ENCODE measurements at regions not wholly inside any gene's neighbourhood (a gene's known extent, or its start where the extent isn't known, plus 50 kb on each side); places are given as distances from the start of the nearest gene placed in this dataset.
"Not testable (repeated sequence)": the region's sequence is repeated elsewhere in the genome, so short reads cannot be mapped to it uniquely, and the experiment has no call there.

DNA sequence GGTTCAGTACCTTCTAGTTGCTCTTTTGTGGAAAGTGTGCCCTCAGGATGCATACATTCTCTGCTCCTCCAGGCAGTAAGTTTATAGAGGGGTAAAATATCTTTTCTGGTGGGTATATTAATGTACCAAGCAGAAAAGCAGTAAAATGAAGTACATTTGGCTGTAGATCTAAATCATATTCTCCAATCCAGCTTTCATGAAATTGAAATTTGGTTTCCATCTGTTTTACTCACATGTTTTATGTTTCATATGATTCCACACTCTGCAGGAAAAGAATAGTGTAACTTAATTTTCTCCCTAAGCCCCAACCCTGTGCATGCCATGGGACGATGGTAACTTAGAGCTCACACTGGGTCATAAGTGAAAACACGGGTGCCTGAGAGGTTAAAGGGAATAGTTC, 172.3 kb downstream of the AKAIN1 start:
- DNase-seq (ENCODE audit: extremely low read depth in 1 of 2, low read depth in 1 of 2), result no peak

- DNase-seq (ENCODE audit: extremely low read depth in 1 of 2, low read depth in 1 of 2), result no peak
Observed at GRCh38 chr18:5021558-5021957, 175.5 kb downstream of the AKAIN1 start.

DNA sequence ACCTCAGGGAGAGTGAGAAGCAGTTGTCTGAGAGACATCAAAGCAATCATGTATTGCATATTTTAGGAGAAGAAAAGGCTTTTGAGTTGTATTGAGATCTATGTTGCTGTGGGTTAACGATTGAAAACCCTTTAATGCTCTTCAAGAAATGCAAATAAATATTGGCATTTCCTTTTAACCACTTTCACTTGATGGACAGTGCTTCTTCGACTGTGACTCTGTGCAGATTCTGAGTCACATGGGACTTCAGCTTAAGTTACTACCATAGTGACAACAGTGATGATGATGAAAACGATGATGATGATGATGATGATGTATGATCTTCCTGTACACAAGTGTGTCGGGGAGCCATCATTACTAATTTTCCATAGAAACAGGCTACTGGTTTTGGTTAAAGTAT, 181.8 kb downstream of the AKAIN1 start:
- DNase-seq (ENCODE audit: extremely low read depth in 1 of 2, low read depth in 1 of 2), result no peak

DNA sequence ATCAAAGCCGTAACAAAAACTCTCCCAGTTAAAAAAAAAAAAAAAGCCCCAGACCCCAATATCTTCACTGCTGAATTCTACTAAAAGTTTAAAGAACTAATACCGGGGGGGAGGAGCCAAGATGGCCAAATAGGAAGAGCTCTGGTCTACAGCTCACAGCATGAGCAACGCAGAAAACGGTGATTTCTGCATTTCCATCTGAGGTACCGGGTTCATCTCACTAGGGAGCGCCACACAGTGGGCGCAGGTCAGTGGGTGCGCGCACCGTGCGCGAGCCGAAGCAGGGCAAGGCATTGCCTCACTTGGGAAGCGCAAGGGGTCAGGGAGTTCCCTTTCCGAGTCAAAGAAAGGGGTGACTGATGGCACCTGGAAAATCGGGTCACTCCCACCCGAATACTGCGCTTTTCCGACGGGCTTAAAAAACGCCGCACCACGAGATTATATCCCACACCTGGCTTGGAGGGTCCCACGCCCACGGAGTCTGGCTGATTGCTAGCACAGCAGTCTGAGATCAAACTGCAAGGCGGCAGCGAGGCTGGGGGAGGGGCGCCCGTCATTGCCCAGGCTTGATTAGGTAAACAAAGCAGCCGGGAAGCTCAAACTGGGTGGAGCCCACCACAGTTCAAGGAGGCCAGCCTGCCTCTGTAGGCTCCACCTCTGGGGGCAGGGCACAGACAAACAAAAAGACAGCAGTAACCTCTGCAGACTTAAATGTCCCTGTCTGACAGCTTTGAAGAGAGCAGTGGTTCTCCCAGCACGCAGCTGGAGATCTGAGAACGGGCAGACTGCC, 192.8 kb downstream of the AKAIN1 start:
- DNase-seq (ENCODE audit: extremely low read depth in 1 of 2, low read depth in 1 of 2), result not testable (repeated sequence)

GRCh38 chr18:4994710-4995109, 202.3 kb downstream of the AKAIN1 start:
- DNase-seq (ENCODE audit: extremely low read depth in 1 of 2, low read depth in 1 of 2), result no peak

GRCh38 chr18:4987452-4988405, 209.3 kb downstream of the AKAIN1 start:
- no peak for DNase-seq (ENCODE audit: extremely low read depth in 1 of 2, low read depth in 1 of 2)

- DNase-seq (ENCODE audit: extremely low read depth in 1 of 2, low read depth in 1 of 2), result no peak
Observed at GRCh38 chr18:4986677-4987076, 210.4 kb downstream of the AKAIN1 start.

- DNase-seq (ENCODE audit: extremely low read depth in 1 of 2, low read depth in 1 of 2), result no peak
Observed at GRCh38 chr18:4986066-4986465, 211.0 kb downstream of the AKAIN1 start.

GRCh38 chr18:4961121-4961909, 235.7 kb downstream of the AKAIN1 start:
- no peak for DNase-seq (ENCODE audit: extremely low read depth in 1 of 2, low read depth in 1 of 2)

GRCh38 chr18:4960578-4960977, 236.5 kb downstream of the AKAIN1 start:
- no peak for DNase-seq (ENCODE audit: extremely low read depth in 1 of 2, low read depth in 1 of 2)

GRCh38 chr18:4931209-4931608, 265.8 kb downstream of the AKAIN1 start:
- no peak for DNase-seq (ENCODE audit: extremely low read depth in 1 of 2, low read depth in 1 of 2)

- DNase-seq (ENCODE audit: extremely low read depth in 1 of 2, low read depth in 1 of 2), result no peak
Observed at GRCh38 chr18:4921548-4921947, 275.5 kb downstream of the AKAIN1 start.

DNA sequence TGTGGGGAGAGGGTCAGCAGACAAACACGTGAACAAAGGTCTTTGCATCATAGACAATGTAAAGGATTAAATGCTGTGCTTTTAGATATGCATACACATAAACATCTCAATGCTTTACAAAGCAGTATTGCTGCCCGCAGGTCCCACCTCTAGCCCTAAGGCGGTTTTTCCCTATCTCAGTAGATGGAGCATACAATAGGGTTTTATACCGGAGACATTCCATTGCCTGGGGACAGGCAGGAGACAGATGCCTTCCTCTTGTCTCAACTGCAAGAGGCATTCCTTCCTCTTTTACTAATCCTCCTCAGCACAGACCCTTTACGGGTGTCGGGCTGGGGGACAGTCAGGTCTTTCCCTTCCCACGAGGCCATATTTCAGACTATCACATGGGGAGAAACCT, 279.5 kb downstream of the AKAIN1 start:
- DNase-seq (ENCODE audit: extremely low read depth in 1 of 2, low read depth in 1 of 2), result not testable (repeated sequence)

- DNase-seq (ENCODE audit: extremely low read depth in 1 of 2, low read depth in 1 of 2), result no peak
Observed at GRCh38 chr18:4908328-4908727, 288.7 kb downstream of the AKAIN1 start.

DNA sequence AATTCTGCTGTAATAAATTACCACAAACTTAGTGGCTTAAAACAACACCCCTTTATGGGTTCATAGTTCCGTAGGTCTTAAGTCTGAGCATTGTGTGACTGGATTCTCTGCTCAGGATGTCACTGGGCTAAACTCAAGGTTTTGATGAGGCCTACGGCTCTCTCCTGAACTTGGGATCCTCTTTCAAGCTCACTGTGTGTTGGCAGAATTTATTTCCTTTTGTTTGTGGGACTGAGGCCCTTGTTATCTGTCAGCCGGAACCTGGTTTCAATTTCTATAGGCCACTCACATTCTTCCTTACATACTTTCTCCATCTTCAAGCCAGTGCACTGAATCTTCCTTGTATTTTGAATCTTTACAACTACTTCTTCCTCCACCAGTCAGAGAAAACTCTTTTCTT, 290.2 kb downstream of the AKAIN1 start:
- DNase-seq (ENCODE audit: extremely low read depth in 1 of 2, low read depth in 1 of 2), result no peak

GRCh38 chr18:4888251-4889040, 308.6 kb downstream of the AKAIN1 start:
- DNase-seq (ENCODE audit: extremely low read depth in 1 of 2, low read depth in 1 of 2), result no peak

GRCh38 chr18:4878480-4878879, 318.6 kb downstream of the AKAIN1 start:
- DNase-seq (ENCODE audit: extremely low read depth in 1 of 2, low read depth in 1 of 2), result no peak

DNA sequence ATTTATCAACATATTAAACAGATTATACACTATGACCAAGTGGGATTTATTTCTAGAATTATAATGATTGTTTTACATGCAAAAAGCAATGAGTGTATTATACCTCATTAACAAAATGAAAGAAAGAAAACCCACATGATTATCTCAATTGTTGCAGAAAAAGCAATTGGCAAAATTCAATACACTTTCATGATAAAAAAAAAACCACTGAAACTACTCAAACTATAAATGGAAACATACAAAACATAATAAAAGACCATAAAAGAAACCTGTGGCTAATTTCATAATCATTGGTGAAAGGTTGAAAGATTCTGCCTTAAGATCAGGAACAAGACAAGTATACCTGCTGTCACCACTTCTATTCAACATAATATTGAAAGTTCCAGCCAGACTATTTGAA, 325.9 kb downstream of the AKAIN1 start:
- no peak for DNase-seq (ENCODE audit: extremely low read depth in 1 of 2, low read depth in 1 of 2)

DNA sequence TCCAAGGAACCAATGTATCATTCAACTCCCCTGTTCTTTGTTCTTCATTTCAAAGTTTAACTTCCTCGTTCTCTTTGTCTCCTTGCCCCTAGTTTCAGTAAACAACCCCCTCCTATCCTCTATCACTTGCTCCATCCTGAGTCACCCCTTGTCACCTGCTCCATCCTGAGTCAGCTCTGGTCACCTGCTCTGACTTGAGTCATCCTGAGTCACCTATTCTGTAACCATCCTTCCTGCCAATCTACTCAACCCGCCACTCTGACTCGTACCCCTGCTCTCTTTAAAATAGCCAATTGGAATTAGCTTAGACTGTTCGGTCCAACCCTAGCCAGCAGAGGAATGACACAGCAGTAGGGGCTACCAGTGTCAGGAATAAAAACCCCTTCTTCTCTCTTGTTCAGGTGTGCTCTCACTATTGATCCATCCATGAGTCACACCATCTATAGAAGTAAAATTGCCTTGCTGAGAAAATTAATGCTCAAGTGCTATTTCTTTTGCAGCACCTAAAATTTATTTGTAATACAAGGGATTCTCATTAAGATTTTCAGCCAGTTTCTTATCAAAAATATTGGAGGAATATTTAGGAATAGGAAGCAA, 326.8 kb downstream of the AKAIN1 start:
- DNase-seq (ENCODE audit: extremely low read depth in 1 of 2, low read depth in 1 of 2), result no peak

DNA sequence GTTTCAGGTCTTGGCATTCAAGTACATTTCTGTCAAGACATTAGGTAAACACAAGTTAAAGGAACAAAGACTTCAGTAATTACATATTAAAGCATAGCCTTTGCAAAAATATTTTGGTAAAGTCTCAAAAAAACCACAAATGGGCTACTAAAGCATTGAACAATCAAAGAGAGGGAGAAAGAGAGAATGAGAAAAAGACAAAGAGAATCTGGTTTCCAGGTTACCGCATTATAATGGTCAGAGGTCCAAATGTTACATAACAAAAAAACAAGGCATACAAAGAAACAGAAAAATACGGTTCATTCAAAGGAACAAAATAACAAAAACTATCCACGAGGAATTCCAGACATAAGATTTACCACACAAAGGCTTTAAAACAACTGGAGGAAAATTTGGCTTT, 327.9 kb downstream of the AKAIN1 start:
- no peak for DNase-seq (ENCODE audit: extremely low read depth in 1 of 2, low read depth in 1 of 2)

Data from activated CD8-positive, alpha-beta memory T cell treated with anti-CD3 and anti-CD28 coated beads for 1 hour (primary cell).